ENCODE measurements at regions not wholly inside any gene's neighbourhood (a gene's known extent, or its start where the extent isn't known, plus 50 kb on each side); places are given as distances from the start of the nearest gene placed in this dataset.

GRCh38 chr3:159114582-159114981 is 312.7 kb downstream of the MFSD1 start:
- 44 to 57% methylated on average over 6 of the region's 6 CpGs for WGBS, 2 donors
- no peak for DNase-seq
- no peak for ATAC-seq (ENCODE audit: low FRiP score in 2 of 2)

GRCh38 chr3:159123877-159124276 is 322.0 kb downstream of the MFSD1 start:
- no peaks in the 10 kb centered on the region for H3K27me3 ChIP-seq
- ATAC-seq (ENCODE audit: low FRiP score in 2 of 2) (no peak), DNase-seq (no peak)
- no peaks in the 10 kb centered on the region for H3K4me1 ChIP-seq
- no peak overlapping the region for H3K27ac ChIP-seq
- no peak overlapping the region for H3K4me3 ChIP-seq
- no peak for TF ChIP-seq EP300 (IDR thresholded peaks at IDR 0.05)
- TF ChIP-seq POLR2A (IDR thresholded peaks at IDR 0.05), result no peak
- TF ChIP-seq CTCF (IDR thresholded peaks at IDR 0.05), result no peak
- TF ChIP-seq POLR2AphosphoS5 (IDR thresholded peaks at IDR 0.05), result no peak
- H3K36me3 ChIP-seq, result no peaks in the 10 kb centered on the region
- 89 to 91% methylated on average over 1 of the region's 1 CpG for WGBS, 2 donors
- no peaks in the 10 kb centered on the region for H3K9me3 ChIP-seq

More at GRCh38 chr3:159114582-159114981, 312.7 kb downstream of the MFSD1 start:
- Histone ChIP-seq H3K27me3 (no peaks in the 10 kb centered on the region), H3K27ac (no peak overlapping the region), H3K9me3 (no peaks in the 10 kb centered on the region), H3K36me3 (no peaks in the 10 kb centered on the region), H3K4me1 (no peaks in the 10 kb centered on the region), H3K4me3 (no peak overlapping the region)
- TF ChIP-seq CTCF (IDR thresholded peaks at IDR 0.05), result no peak
- no peak for TF ChIP-seq POLR2AphosphoS5 (IDR thresholded peaks at IDR 0.05)
- no peak for TF ChIP-seq EP300 (IDR thresholded peaks at IDR 0.05)
- TF ChIP-seq POLR2A (IDR thresholded peaks at IDR 0.05), result no peak

- no peaks in the 10 kb centered on the region for H3K27me3 ChIP-seq
- H3K9me3 ChIP-seq, result no peaks in the 10 kb centered on the region
- no peaks in the 10 kb centered on the region for H3K4me1 ChIP-seq
- WGBS, 2 donors, result 69 to 79% methylated on average over 5 of the region's 5 CpGs
- H3K36me3 ChIP-seq, result no peaks in the 10 kb centered on the region
- TF ChIP-seq CTCF (IDR thresholded peaks at IDR 0.05) (no peak), EP300 (IDR thresholded peaks at IDR 0.05) (no peak), POLR2AphosphoS5 (IDR thresholded peaks at IDR 0.05) (no peak), POLR2A (IDR thresholded peaks at IDR 0.05) (no peak)
- no peak overlapping the region for H3K4me3 ChIP-seq
- DNase-seq, result no peak
- ATAC-seq (ENCODE audit: low FRiP score in 2 of 2), result no peak
- no peak overlapping the region for H3K27ac ChIP-seq
Measured at GRCh38 chr3:159126261-159127020, 324.6 kb downstream of the MFSD1 start.

GRCh38 chr3:159127021-159127392 is 325.2 kb downstream of the MFSD1 start:
- H3K27me3 ChIP-seq, result no peaks in the 10 kb centered on the region
- H3K9me3 ChIP-seq, result no peaks in the 10 kb centered on the region
- TF ChIP-seq CTCF (IDR thresholded peaks at IDR 0.05) (no peak), POLR2AphosphoS5 (IDR thresholded peaks at IDR 0.05) (no peak), POLR2A (IDR thresholded peaks at IDR 0.05) (no peak), EP300 (IDR thresholded peaks at IDR 0.05) (no peak)
- no peak for DNase-seq
- H3K4me3 ChIP-seq, result no peak overlapping the region
- H3K4me1 ChIP-seq, result no peaks in the 10 kb centered on the region
- H3K36me3 ChIP-seq, result no peaks in the 10 kb centered on the region
- H3K27ac ChIP-seq, result no peak overlapping the region
- no peak for ATAC-seq (ENCODE audit: low FRiP score in 2 of 2)

GRCh38 chr3:159128628-159129027 is 326.8 kb downstream of the MFSD1 start:
- H3K4me3 ChIP-seq, result no peak overlapping the region
- DNase-seq (no peak), ATAC-seq (ENCODE audit: low FRiP score in 2 of 2) (no peak)
- no peaks in the 10 kb centered on the region for H3K36me3 ChIP-seq
- H3K4me1 ChIP-seq, result no peaks in the 10 kb centered on the region
- WGBS, 2 donors, result 44 to 50% methylated on average over 3 of the region's 3 CpGs
- H3K9me3 ChIP-seq, result no peaks in the 10 kb centered on the region
- no peaks in the 10 kb centered on the region for H3K27me3 ChIP-seq
- no peak overlapping the region for H3K27ac ChIP-seq
- TF ChIP-seq CTCF (IDR thresholded peaks at IDR 0.05) (no peak), POLR2A (IDR thresholded peaks at IDR 0.05) (no peak), EP300 (IDR thresholded peaks at IDR 0.05) (no peak), POLR2AphosphoS5 (IDR thresholded peaks at IDR 0.05) (no peak)
